ENCODE measurements at regions not wholly inside any gene's neighbourhood (a gene's known extent, or its start where the extent isn't known, plus 50 kb on each side); places are given as distances from the start of the nearest gene placed in this dataset.

DNA sequence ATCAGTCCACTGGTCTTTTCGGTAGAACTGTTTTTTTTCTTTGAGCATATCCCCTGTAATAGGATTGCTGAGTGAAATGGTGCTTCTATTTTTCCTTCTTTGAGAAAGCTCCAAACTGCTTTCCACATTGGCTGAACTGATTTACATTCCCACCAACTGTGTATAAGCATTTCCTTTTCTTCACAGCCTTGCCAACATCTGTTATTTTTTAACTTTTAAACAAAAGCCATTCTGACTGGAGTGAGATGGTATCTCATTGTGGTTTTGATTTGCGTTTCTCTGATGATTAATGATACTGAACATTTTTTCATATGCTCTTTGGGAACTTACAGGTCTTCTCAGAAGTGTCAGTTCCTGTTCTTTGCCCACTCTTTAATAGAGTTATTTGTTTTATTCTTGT is 764.7 kb downstream of the MTRR start:
- TF ChIP-seq, protein P1, sequence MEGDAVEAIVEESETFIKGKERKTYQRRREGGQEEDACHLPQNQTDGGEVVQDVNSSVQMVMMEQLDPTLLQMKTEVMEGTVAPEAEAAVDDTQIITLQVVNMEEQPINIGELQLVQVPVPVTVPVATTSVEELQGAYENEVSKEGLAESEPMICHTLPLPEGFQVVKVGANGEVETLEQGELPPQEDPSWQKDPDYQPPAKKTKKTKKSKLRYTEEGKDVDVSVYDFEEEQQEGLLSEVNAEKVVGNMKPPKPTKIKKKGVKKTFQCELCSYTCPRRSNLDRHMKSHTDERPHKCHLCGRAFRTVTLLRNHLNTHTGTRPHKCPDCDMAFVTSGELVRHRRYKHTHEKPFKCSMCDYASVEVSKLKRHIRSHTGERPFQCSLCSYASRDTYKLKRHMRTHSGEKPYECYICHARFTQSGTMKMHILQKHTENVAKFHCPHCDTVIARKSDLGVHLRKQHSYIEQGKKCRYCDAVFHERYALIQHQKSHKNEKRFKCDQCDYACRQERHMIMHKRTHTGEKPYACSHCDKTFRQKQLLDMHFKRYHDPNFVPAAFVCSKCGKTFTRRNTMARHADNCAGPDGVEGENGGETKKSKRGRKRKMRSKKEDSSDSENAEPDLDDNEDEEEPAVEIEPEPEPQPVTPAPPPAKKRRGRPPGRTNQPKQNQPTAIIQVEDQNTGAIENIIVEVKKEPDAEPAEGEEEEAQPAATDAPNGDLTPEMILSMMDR (optimal IDR thresholded peaks at IDR 0.05 in 1 of 3, IDR thresholded peaks at IDR 0.05 in 1 of 3, conservative IDR thresholded peaks at IDR 0.05 in 1 of 3; ENCODE audit: extremely low read depth in 1 of 3, insufficient read depth in 2 of 3, low read length in 3 of 3), result no peak
- TF ChIP-seq EZH2 (IDR thresholded peaks at IDR 0.05; ENCODE audit: low read length), result no peak

All from keratinocyte (primary cell).